ENCODE measurements at regions not wholly inside any gene's neighbourhood (a gene's known extent, or its start where the extent isn't known, plus 50 kb on each side); places are given as distances from the start of the nearest gene placed in this dataset.
A peak's percentile ranks its signal among the peaks of the same experiment; 100 is the strongest.

GRCh38 chr6:4554645-4555044, 221.6 kb upstream of the CDYL start:
- no peaks in the 10 kb centered on the region for H3F3A ChIP-seq (ENCODE audit: insufficient read depth)
- no peaks in the 10 kb centered on the region for H3K9me3 ChIP-seq (ENCODE audit: low read depth)
- H3K9me2 ChIP-seq (ENCODE audit: insufficient read depth) = no peaks in the 10 kb centered on the region
- no peak overlapping the region for H3K9ac ChIP-seq
- H3K27ac ChIP-seq = no peak overlapping the region
- no peaks in the 10 kb centered on the region for H4K20me1 ChIP-seq (ENCODE audit: insufficient read depth)
- H2AFZ ChIP-seq = no peak overlapping the region
- H3K36me3 ChIP-seq (ENCODE audit: low read depth) = no peaks in the 10 kb centered on the region
- H3K27me3 ChIP-seq (replicated peaks; ENCODE audit: insufficient read depth) = no peaks in the 10 kb centered on the region; the same call in 1 of the 2 replicates
- peak; percentile 21 for DNase-seq
- TF ChIP-seq EZH2phosphoT487 (IDR thresholded peaks at IDR 0.05; ENCODE audit: insufficient read depth, low read depth) (no peak), EZH2 (IDR thresholded peaks at IDR 0.05; ENCODE audit: insufficient read depth, poor library complexity, severe bottlenecking) (no peak)
- H3K4me1 ChIP-seq (ENCODE audit: insufficient read depth) = no peaks in the 10 kb centered on the region
- H3K79me2 ChIP-seq (ENCODE audit: insufficient read depth) = no peaks in the 10 kb centered on the region
- H3K4me3 ChIP-seq = no peak overlapping the region
- H3K4me2 ChIP-seq (ENCODE audit: unreplicated experiment) = no peak overlapping the region
- in situ Hi-C loops (cut with MboI) = no loop called here

- TF ChIP-seq EZH2 (IDR thresholded peaks at IDR 0.05; ENCODE audit: insufficient read depth, poor library complexity, severe bottlenecking) = no peak
- H4K20me1 ChIP-seq (ENCODE audit: insufficient read depth) = no peaks in the 10 kb centered on the region
- DNase-seq = no peak
- no peaks in the 10 kb centered on the region for H3K36me3 ChIP-seq (ENCODE audit: low read depth)
- H3K9me3 ChIP-seq (ENCODE audit: low read depth) = no peaks in the 10 kb centered on the region
- no peaks in the 10 kb centered on the region for H3K79me2 ChIP-seq (ENCODE audit: insufficient read depth)
- no peak overlapping the region for H3K4me2 ChIP-seq (ENCODE audit: unreplicated experiment)
- H3K4me1 ChIP-seq (ENCODE audit: insufficient read depth) = no peaks in the 10 kb centered on the region
- no peak overlapping the region for H3K4me3 ChIP-seq
- no peaks in the 10 kb centered on the region for H3F3A ChIP-seq (ENCODE audit: insufficient read depth)
- no peak overlapping the region for H2AFZ ChIP-seq
- H3K27me3 ChIP-seq (replicated peaks; ENCODE audit: insufficient read depth) = no peaks in the 10 kb centered on the region; the same call in 1 of the 2 replicates
- in situ Hi-C loops (cut with MboI) = no loop called here
- 63 to 74% methylated on average over 10 of the region's 10 CpGs for WGBS, 2 experiments (ENCODE audit: low coverage in 1 of 2, low lambda C conversion rate in 2 of 2, missing lambda C conversion rate in 2 of 2)
- H3K27ac ChIP-seq = no peak overlapping the region
- H3K9ac ChIP-seq = no peak overlapping the region
- no peaks in the 10 kb centered on the region for H3K9me2 ChIP-seq (ENCODE audit: insufficient read depth)
These were observed 222.8 kb upstream of the CDYL start for GRCh38 chr6:4553387-4553786.

GRCh38 chr6:4550227-4550597, 226.0 kb upstream of the CDYL start:
- H2AFZ ChIP-seq = no peak overlapping the region
- no peak overlapping the region for H3K4me2 ChIP-seq (ENCODE audit: unreplicated experiment)
- H3K79me2 ChIP-seq (ENCODE audit: insufficient read depth) = no peaks in the 10 kb centered on the region
- no peak overlapping the region for H3K9ac ChIP-seq
- H3F3A ChIP-seq (ENCODE audit: insufficient read depth) = no peaks in the 10 kb centered on the region
- no peaks in the 10 kb centered on the region for H3K9me3 ChIP-seq (ENCODE audit: low read depth)
- H3K4me1 ChIP-seq (ENCODE audit: insufficient read depth) = no peaks in the 10 kb centered on the region
- no peaks in the 10 kb centered on the region for H3K9me2 ChIP-seq (ENCODE audit: insufficient read depth)
- H3K36me3 ChIP-seq (ENCODE audit: low read depth) = no peaks in the 10 kb centered on the region
- no peaks in the 10 kb centered on the region for H4K20me1 ChIP-seq (ENCODE audit: insufficient read depth)
- TF ChIP-seq EZH2phosphoT487 (IDR thresholded peaks at IDR 0.05; ENCODE audit: insufficient read depth, low read depth) = no peak
- no peak for TF ChIP-seq EZH2 (IDR thresholded peaks at IDR 0.05; ENCODE audit: insufficient read depth, poor library complexity, severe bottlenecking)
- H3K27ac ChIP-seq = no peak overlapping the region
- no peaks in the 10 kb centered on the region; the same call in 1 of the 2 replicates for H3K27me3 ChIP-seq (replicated peaks; ENCODE audit: insufficient read depth)
- in situ Hi-C loops (cut with MboI) = no loop called here
- no peak for DNase-seq
- H3K4me3 ChIP-seq = no peak overlapping the region
- 100% methylated on average over 1 of the region's 1 CpG; no CpG with 5 or more reads in 1 of the 2 experiments for WGBS, 2 experiments (ENCODE audit: low coverage in 1 of 2, low lambda C conversion rate in 2 of 2, missing lambda C conversion rate in 2 of 2)

- no peaks in the 10 kb centered on the region for H3K9me2 ChIP-seq (ENCODE audit: insufficient read depth)
- no peaks in the 10 kb centered on the region; the same call in 1 of the 2 replicates for H3K27me3 ChIP-seq (replicated peaks; ENCODE audit: insufficient read depth)
- no peak overlapping the region for H2AFZ ChIP-seq
- H4K20me1 ChIP-seq (ENCODE audit: insufficient read depth) = no peaks in the 10 kb centered on the region
- 93 to 97% methylated on average over 22 to 23 of the region's 23 CpGs for WGBS, 2 experiments (ENCODE audit: low coverage in 1 of 2, low lambda C conversion rate in 2 of 2, missing lambda C conversion rate in 2 of 2)
- H3K4me3 ChIP-seq = no peak overlapping the region
- no peak overlapping the region for H3K9ac ChIP-seq
- no peak overlapping the region for H3K27ac ChIP-seq
- H3K79me2 ChIP-seq (ENCODE audit: insufficient read depth) = no peaks in the 10 kb centered on the region
- H3K4me1 ChIP-seq (ENCODE audit: insufficient read depth) = no peaks in the 10 kb centered on the region
- H3K4me2 ChIP-seq (ENCODE audit: unreplicated experiment) = no peak overlapping the region
- in situ Hi-C loops (cut with MboI) = no loop called here
- H3F3A ChIP-seq (ENCODE audit: insufficient read depth) = no peaks in the 10 kb centered on the region
- TF ChIP-seq EZH2 (IDR thresholded peaks at IDR 0.05; ENCODE audit: insufficient read depth, poor library complexity, severe bottlenecking) = no peak
- no peak for TF ChIP-seq EZH2phosphoT487 (IDR thresholded peaks at IDR 0.05; ENCODE audit: insufficient read depth, low read depth)
- no peaks in the 10 kb centered on the region for H3K36me3 ChIP-seq (ENCODE audit: low read depth)
- no peak for DNase-seq
- H3K9me3 ChIP-seq (ENCODE audit: low read depth) = no peaks in the 10 kb centered on the region
These were observed 226.5 kb upstream of the CDYL start for GRCh38 chr6:4549556-4550226.

- WGBS, 2 experiments (ENCODE audit: low coverage in 1 of 2, low lambda C conversion rate in 2 of 2, missing lambda C conversion rate in 2 of 2) = 52% methylated on average over 4 of the region's 4 CpGs
- H3K9me3 ChIP-seq (ENCODE audit: low read depth) = no peaks in the 10 kb centered on the region
- no peaks in the 10 kb centered on the region for H3K79me2 ChIP-seq (ENCODE audit: insufficient read depth)
- DNase-seq = no peak
- H4K20me1 ChIP-seq (ENCODE audit: insufficient read depth) = no peaks in the 10 kb centered on the region
- H3K36me3 ChIP-seq (ENCODE audit: low read depth) = no peaks in the 10 kb centered on the region
- no peaks in the 10 kb centered on the region for H3K27me3 ChIP-seq (replicated peaks; ENCODE audit: insufficient read depth)
- H2AFZ ChIP-seq = no peak overlapping the region
- H3K4me2 ChIP-seq (ENCODE audit: unreplicated experiment) = no peak overlapping the region
- no peak for TF ChIP-seq EZH2phosphoT487 (IDR thresholded peaks at IDR 0.05; ENCODE audit: insufficient read depth, low read depth)
- TF ChIP-seq EZH2 (IDR thresholded peaks at IDR 0.05; ENCODE audit: insufficient read depth, poor library complexity, severe bottlenecking) = no peak
- no peak overlapping the region for H3K4me3 ChIP-seq
- H3K27ac ChIP-seq = no peak overlapping the region
- H3F3A ChIP-seq (ENCODE audit: insufficient read depth) = no peaks in the 10 kb centered on the region
- in situ Hi-C loops (cut with MboI) = no loop called here
- H3K4me1 ChIP-seq (ENCODE audit: insufficient read depth) = no peaks in the 10 kb centered on the region
- no peaks in the 10 kb centered on the region for H3K9me2 ChIP-seq (ENCODE audit: insufficient read depth)
- H3K9ac ChIP-seq = no peak overlapping the region
These were observed 230.3 kb upstream of the CDYL start for GRCh38 chr6:4545893-4546292.

Measured in GM23248 (cell line).